ENCODE measurements at regions not wholly inside any gene's neighbourhood (a gene's known extent, or its start where the extent isn't known, plus 50 kb on each side); places are given as distances from the start of the nearest gene placed in this dataset.

DNA sequence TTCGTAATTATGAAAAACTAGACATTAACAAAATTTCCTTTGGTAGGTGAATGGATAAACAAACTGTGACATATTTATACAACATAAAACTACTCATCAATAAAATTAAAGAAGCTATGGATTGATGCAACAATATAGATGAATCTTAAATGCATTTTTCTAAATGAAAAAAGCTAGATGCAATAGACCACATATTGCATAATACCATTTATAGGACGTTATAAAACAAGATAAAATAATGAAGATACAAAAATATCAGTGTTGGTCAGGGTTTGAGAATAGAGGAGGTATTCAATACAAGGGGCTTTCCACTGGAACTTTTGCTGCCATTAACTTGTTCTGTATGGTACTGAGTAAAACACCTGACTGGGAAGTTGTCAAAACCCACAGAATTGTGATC lies 314.4 kb downstream of the GRB14 start:
- H3K36me3 ChIP-seq (ENCODE audit: insufficient read depth, insufficient read length, low read length) = no peaks in the 10 kb centered on the region
- no peak for DNase-seq (ENCODE audit: low read depth, low spot score)
- no peaks in the 10 kb centered on the region for H3K27me3 ChIP-seq (ENCODE audit: insufficient read depth, insufficient read length)
- H3K4me1 ChIP-seq (ENCODE audit: insufficient read depth, insufficient read length) = no peaks in the 10 kb centered on the region
- H3K9ac ChIP-seq (ENCODE audit: insufficient read length, low read depth) = no peak overlapping the region
- H3K9me3 ChIP-seq (ENCODE audit: insufficient read depth, low read length) = no peaks in the 10 kb centered on the region
- H3K4me3 ChIP-seq (ENCODE audit: insufficient read length, low read depth) = no peak overlapping the region
- no peak for TF ChIP-seq ZNF274 (IDR thresholded peaks at IDR 0.05; ENCODE audit: low read depth, low read length)
- TF ChIP-seq YY1 (IDR thresholded peaks at IDR 0.05; ENCODE audit: insufficient read depth, insufficient read length) = no peak
- no peak for TF ChIP-seq SUZ12 (IDR thresholded peaks at IDR 0.05; ENCODE audit: extremely low read depth, insufficient read depth, insufficient read length)

DNA sequence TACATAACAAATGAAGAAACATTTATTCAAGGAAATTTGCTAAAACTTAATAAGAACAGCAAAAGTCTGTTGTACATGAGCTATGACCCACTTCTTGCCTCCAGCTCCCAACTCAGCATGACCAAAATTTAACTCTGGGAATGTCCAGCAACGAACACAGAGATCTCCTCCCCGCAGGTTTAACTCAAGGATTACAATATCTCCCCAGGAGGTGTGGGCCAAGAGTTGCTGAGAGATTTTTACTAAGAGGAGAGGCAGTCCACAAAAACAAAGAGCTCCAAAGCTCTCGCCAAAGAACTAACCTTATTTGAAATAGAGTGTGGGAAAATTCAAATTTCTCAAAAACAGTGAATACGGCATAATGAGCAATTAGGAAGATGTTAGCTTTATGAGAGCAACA lies 318.5 kb downstream of the GRB14 start:
- Histone ChIP-seq H3K4me3 (ENCODE audit: insufficient read length, low read depth) (no peak overlapping the region), H3K36me3 (ENCODE audit: insufficient read depth, insufficient read length, low read length) (no peaks in the 10 kb centered on the region), H3K27me3 (ENCODE audit: insufficient read depth, insufficient read length) (no peaks in the 10 kb centered on the region), H3K9ac (ENCODE audit: insufficient read length, low read depth) (no peak overlapping the region), H3K9me3 (ENCODE audit: insufficient read depth, low read length) (no peaks in the 10 kb centered on the region), H3K4me1 (ENCODE audit: insufficient read depth, insufficient read length) (no peaks in the 10 kb centered on the region)
- TF ChIP-seq SUZ12 (IDR thresholded peaks at IDR 0.05; ENCODE audit: extremely low read depth, insufficient read depth, insufficient read length) (no peak), ZNF274 (IDR thresholded peaks at IDR 0.05; ENCODE audit: low read depth, low read length) (no peak), YY1 (IDR thresholded peaks at IDR 0.05; ENCODE audit: insufficient read depth, insufficient read length) (no peak)
- peak; percentile 36 for DNase-seq (ENCODE audit: low read depth, low spot score)

DNA sequence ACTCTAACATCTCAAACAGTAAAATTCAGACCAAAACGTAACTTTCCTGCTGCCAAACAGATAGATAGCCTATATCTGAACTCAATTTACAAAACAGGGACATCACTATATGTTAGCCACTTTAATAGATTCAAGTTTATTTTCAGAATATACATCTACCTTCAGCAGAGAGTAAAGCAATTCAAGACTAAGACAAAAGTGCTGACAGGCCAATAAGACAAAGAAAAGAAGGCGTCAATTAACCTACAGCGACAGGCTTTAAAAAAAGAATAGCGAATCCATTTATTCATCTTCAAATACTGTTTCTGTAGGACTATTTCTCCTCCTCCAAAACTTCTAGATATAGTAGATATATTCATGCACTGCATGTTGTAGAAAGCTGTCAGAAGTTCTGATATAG lies 333.0 kb downstream of the GRB14 start:
- no peaks in the 10 kb centered on the region for H3K36me3 ChIP-seq (ENCODE audit: insufficient read depth, insufficient read length, low read length)
- H3K27me3 ChIP-seq (ENCODE audit: insufficient read depth, insufficient read length) = no peaks in the 10 kb centered on the region
- no peak overlapping the region for H3K4me3 ChIP-seq (ENCODE audit: insufficient read length, low read depth)
- no peaks in the 10 kb centered on the region for H3K4me1 ChIP-seq (ENCODE audit: insufficient read depth, insufficient read length)
- H3K9me3 ChIP-seq (ENCODE audit: insufficient read depth, low read length) = no peaks in the 10 kb centered on the region
- TF ChIP-seq YY1 (IDR thresholded peaks at IDR 0.05; ENCODE audit: insufficient read depth, insufficient read length) (no peak), SUZ12 (IDR thresholded peaks at IDR 0.05; ENCODE audit: extremely low read depth, insufficient read depth, insufficient read length) (no peak), ZNF274 (IDR thresholded peaks at IDR 0.05; ENCODE audit: low read depth, low read length) (no peak)
- no peak overlapping the region for H3K9ac ChIP-seq (ENCODE audit: insufficient read length, low read depth)
- no peak for DNase-seq (ENCODE audit: low read depth, low spot score)

DNA sequence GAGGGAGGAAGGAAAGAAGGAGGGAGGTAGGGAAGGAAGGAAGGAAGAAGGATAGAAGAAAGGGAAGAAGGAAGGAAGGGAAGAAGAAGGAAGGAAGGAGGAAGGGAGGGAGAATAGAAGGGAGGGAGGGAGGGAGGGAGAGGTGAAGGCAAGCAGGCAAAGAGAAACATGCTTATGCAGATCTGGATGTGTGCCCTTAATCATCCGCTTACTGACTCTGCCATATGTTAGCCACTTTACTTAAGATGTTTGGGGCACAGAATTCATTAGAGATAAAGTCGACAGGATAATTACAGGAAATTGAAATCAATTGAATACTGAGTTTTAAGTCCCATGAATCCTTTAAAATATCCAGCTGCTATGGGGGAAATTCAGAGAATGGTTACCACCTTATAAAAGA lies 334.2 kb downstream of the GRB14 start:
- Histone ChIP-seq H3K27me3 (ENCODE audit: insufficient read depth, insufficient read length) (no peaks in the 10 kb centered on the region), H3K36me3 (ENCODE audit: insufficient read depth, insufficient read length, low read length) (no peaks in the 10 kb centered on the region), H3K9me3 (ENCODE audit: insufficient read depth, low read length) (no peaks in the 10 kb centered on the region), H3K9ac (ENCODE audit: insufficient read length, low read depth) (no peak overlapping the region), H3K4me1 (ENCODE audit: insufficient read depth, insufficient read length) (no peaks in the 10 kb centered on the region), H3K4me3 (ENCODE audit: insufficient read length, low read depth) (no peak overlapping the region)
- TF ChIP-seq YY1 (IDR thresholded peaks at IDR 0.05; ENCODE audit: insufficient read depth, insufficient read length) (no peak), SUZ12 (IDR thresholded peaks at IDR 0.05; ENCODE audit: extremely low read depth, insufficient read depth, insufficient read length) (no peak), ZNF274 (IDR thresholded peaks at IDR 0.05; ENCODE audit: low read depth, low read length) (no peak)
- DNase-seq (ENCODE audit: low read depth, low spot score) = no peak

DNA sequence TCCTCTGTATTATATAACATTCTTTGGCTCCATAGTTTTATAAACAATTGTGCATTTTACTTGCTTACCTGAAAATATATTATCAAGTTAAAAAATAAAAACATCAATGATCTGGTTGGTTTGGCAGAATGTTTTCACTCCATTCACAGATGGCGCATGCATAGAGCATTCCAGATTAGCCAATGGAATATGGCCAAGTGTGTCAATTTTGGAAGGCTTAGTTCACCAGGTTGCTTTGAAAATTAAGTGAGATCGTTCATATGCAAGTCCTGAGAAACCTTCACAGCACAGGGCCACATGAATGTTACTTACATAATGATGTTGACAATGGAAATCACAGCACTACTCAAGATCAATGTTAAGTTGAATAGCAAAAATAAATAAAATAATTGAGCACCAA lies 335.7 kb downstream of the GRB14 start:
- no peaks in the 10 kb centered on the region for H3K36me3 ChIP-seq (ENCODE audit: insufficient read depth, insufficient read length, low read length)
- TF ChIP-seq YY1 (IDR thresholded peaks at IDR 0.05; ENCODE audit: insufficient read depth, insufficient read length) (no peak), ZNF274 (IDR thresholded peaks at IDR 0.05; ENCODE audit: low read depth, low read length) (no peak), SUZ12 (IDR thresholded peaks at IDR 0.05; ENCODE audit: extremely low read depth, insufficient read depth, insufficient read length) (no peak)
- no peak overlapping the region for H3K4me3 ChIP-seq (ENCODE audit: insufficient read length, low read depth)
- H3K9ac ChIP-seq (ENCODE audit: insufficient read length, low read depth) = no peak overlapping the region
- no peak for DNase-seq (ENCODE audit: low read depth, low spot score)
- H3K4me1 ChIP-seq (ENCODE audit: insufficient read depth, insufficient read length) = no peaks in the 10 kb centered on the region
- no peaks in the 10 kb centered on the region for H3K9me3 ChIP-seq (ENCODE audit: insufficient read depth, low read length)
- H3K27me3 ChIP-seq (ENCODE audit: insufficient read depth, insufficient read length) = no peaks in the 10 kb centered on the region

DNA sequence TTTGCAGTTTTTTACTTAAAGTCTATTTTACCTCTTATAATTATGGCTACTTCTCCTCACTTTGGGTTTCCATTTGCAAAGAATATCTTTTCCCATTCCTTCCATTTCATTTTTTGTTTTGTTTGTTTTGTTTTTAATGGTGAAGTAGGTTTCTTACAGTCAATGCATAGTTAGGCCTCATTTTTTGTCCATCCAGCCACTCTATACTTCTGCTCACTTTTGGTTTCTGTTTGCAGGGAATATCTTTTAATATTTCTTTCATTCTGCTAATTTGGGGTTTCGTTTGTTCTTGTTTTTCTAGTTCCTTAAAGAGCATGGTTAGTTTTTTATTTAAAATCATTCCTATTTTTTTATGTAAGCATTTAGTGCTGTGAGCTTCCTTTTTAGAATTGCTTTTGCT lies 339.4 kb downstream of the GRB14 start:
- no peaks in the 10 kb centered on the region for H3K36me3 ChIP-seq (ENCODE audit: insufficient read depth, insufficient read length, low read length)
- no peaks in the 10 kb centered on the region for H3K4me1 ChIP-seq (ENCODE audit: insufficient read depth, insufficient read length)
- no peak overlapping the region for H3K9ac ChIP-seq (ENCODE audit: insufficient read length, low read depth)
- no peaks in the 10 kb centered on the region for H3K9me3 ChIP-seq (ENCODE audit: insufficient read depth, low read length)
- no peaks in the 10 kb centered on the region for H3K27me3 ChIP-seq (ENCODE audit: insufficient read depth, insufficient read length)
- no peak overlapping the region for H3K4me3 ChIP-seq (ENCODE audit: insufficient read length, low read depth)
- TF ChIP-seq ZNF274 (IDR thresholded peaks at IDR 0.05; ENCODE audit: low read depth, low read length) = no peak
- no peak for TF ChIP-seq SUZ12 (IDR thresholded peaks at IDR 0.05; ENCODE audit: extremely low read depth, insufficient read depth, insufficient read length)
- no peak for TF ChIP-seq YY1 (IDR thresholded peaks at IDR 0.05; ENCODE audit: insufficient read depth, insufficient read length)
- no peak for DNase-seq (ENCODE audit: low read depth, low spot score)

DNA sequence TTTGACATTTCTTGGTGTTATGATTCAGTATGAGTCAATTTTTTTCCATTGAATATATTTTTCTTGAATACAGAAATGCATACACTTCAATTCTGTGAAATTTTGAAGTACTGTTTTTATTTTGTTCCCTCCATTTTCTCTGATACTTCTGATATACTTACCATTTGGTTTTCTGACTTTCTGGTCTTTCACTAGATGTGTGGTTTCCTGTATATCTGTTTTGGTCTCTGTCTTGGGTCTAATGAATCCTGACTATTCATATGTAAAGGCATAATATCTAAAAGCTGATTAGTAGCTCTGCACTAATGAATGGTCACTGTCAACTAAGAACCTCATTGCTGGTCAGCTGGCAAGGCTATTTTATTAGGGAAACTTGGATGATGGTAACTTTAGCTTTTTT lies 345.6 kb downstream of the GRB14 start:
- no peaks in the 10 kb centered on the region for H3K27me3 ChIP-seq (ENCODE audit: insufficient read depth, insufficient read length)
- TF ChIP-seq YY1 (IDR thresholded peaks at IDR 0.05; ENCODE audit: insufficient read depth, insufficient read length) (no peak), SUZ12 (IDR thresholded peaks at IDR 0.05; ENCODE audit: extremely low read depth, insufficient read depth, insufficient read length) (no peak), ZNF274 (IDR thresholded peaks at IDR 0.05; ENCODE audit: low read depth, low read length) (no peak)
- no peaks in the 10 kb centered on the region for H3K4me1 ChIP-seq (ENCODE audit: insufficient read depth, insufficient read length)
- no peaks in the 10 kb centered on the region for H3K36me3 ChIP-seq (ENCODE audit: insufficient read depth, insufficient read length, low read length)
- no peak overlapping the region for H3K4me3 ChIP-seq (ENCODE audit: insufficient read length, low read depth)
- no peak for DNase-seq (ENCODE audit: low read depth, low spot score)
- no peaks in the 10 kb centered on the region for H3K9me3 ChIP-seq (ENCODE audit: insufficient read depth, low read length)
- H3K9ac ChIP-seq (ENCODE audit: insufficient read length, low read depth) = no peak overlapping the region

DNA sequence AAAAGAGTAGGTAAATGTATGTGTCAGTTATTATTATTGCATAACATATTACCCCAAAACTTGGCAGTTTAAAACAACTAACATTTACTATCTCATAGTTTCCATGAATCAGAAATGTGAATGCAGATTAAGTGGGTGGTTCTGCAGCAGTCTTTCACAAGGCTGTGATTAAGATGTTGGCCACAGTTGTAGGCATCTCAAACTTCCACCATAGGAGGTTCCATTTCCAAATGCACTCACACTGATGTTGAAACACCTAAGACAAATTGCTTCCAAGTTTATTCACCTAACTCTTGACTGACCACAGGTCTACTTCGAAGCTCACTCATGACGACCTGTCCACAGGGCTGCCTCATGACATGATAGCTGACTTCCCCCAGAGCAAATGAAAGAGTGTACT lies 360.8 kb downstream of the GRB14 start:
- no peaks in the 10 kb centered on the region for H3K4me1 ChIP-seq (ENCODE audit: insufficient read depth, insufficient read length)
- no peak overlapping the region for H3K4me3 ChIP-seq (ENCODE audit: insufficient read length, low read depth)
- H3K27me3 ChIP-seq (ENCODE audit: insufficient read depth, insufficient read length) = no peaks in the 10 kb centered on the region
- no peaks in the 10 kb centered on the region for H3K36me3 ChIP-seq (ENCODE audit: insufficient read depth, insufficient read length, low read length)
- H3K9me3 ChIP-seq (ENCODE audit: insufficient read depth, low read length) = no peaks in the 10 kb centered on the region
- TF ChIP-seq YY1 (IDR thresholded peaks at IDR 0.05; ENCODE audit: insufficient read depth, insufficient read length) (no peak), ZNF274 (IDR thresholded peaks at IDR 0.05; ENCODE audit: low read depth, low read length) (no peak), SUZ12 (IDR thresholded peaks at IDR 0.05; ENCODE audit: extremely low read depth, insufficient read depth, insufficient read length) (no peak)
- DNase-seq (ENCODE audit: low read depth, low spot score) = no peak
- no peak overlapping the region for H3K9ac ChIP-seq (ENCODE audit: insufficient read length, low read depth)

All from NT2/D1 (cell line).